Left ventricle myocardium superior (tissue), 1 donor: ENCODE measurements at regions not wholly inside any gene's neighbourhood (a gene's known extent, or its start where the extent isn't known, plus 50 kb on each side); places are given as distances from the start of the nearest gene placed in this dataset.

Source experiments
- ATAC-seq: fragments of 200-7000 bp; cut with Tn5 transposase; one replicate; pipeline ENCODE4 v1.9.1; 2020; ENCODE audit warnings: mild to moderate bottlenecking, moderate library complexity
- DNase-seq: peaks from one replicate; pipeline ENCODE4 v3.0.0-alpha.2; 2020
- intact Hi-C: fragments of 100-400 bp; cut with micrococcal nuclease; formaldehyde crosslinking; loops from one replicate; pipeline ENCODE4 v1.11.0; 2022
- donor health status: DM: no; HTN: yes; CAD: no; lungs with severe emphysema.

DNA sequence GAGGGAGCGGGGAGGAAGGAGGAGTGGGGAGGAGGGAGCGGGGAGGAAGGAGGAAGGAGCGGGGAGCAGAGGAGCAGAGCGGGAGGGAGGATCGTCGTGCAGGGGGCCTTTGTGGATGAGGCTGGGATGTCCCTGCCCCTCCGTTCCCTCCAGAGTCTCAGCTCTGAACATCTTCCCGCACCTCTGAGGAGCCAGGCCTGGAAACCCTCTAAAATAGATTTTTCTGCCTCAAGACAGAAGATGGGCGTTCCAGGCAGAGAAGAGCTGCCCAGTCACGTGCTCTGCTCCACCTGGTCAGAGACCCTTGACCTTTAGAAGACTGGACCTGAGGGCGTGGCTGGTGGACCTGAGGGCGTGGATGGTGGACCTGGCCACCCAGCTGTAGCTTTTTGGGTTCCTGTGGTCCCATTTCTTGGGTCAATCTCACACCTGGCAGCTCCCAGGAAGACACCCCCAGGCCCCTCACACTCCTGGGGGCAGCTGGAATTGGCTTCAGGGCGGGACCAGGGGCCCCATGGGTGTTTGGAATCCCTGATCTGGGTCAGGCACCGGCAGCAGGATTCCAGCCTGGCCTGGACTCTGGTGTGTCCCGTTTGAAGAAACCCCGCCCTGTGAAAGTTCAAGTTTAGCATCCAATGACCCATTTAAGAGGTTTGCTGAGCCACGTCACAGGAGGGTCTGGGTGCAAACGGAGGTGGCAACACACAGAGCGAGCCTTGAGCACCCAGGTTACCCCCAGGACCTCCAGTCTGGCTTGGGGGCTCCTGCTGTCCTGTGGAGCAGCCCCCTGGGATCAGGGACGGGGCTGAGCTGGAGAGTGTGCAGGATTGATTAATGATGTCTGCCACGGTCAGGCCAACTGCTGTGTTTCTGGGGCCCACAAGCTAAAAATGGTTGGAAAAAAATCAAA is 96.9 kb upstream of the BHLHE23 start:
- no peak for DNase-seq
- ATAC-seq, result no peak

DNA sequence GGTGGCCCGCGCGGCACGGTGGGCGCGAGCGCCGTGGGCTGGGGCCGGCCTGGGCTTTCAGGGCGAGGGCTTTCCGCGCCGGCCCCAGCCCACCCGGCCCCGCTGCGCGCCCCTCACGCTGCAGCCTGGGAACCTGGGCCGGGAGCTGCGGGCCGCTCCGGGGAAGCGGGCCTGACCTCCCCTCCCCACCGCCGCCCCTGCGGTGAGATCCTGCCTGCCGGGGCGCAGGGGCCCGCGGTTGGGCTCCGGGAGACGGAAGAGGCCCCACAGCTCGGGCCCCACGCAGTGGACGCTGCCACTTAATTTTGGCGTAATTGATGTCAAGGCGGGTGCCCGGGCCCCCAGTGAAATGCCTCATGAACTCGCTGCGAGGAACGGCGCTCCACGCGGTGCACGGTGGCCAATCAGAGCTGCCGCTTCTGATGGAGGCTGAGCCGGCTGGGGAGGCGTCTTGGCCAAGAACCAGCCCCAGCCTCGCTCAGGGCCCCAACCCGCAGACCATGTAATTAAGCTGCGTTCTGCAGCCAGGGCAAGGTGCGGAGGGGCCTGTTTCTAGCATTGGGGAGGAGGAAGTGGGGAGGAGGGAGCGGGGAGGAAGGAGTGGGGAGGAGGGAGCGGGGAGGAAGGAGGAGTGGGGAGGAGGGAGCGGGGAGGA is 96.1 kb upstream of the BHLHE23 start:
- intact Hi-C loops, result no loop called here
- ATAC-seq, result peak; percentile 40
- peak; percentile 61 for DNase-seq

More for the DNA sequence above, 96.9 kb upstream of the BHLHE23 start:
- intact Hi-C loops, result no loop called here

- ATAC-seq (peak; percentile 83), DNase-seq (peak; percentile 60)
- intact Hi-C loops, result no loop called here
Observed at GRCh38 chr20:63101781-63102720, 95.3 kb upstream of the BHLHE23 start.

GRCh38 chr20:63100926-63101699 is 94.3 kb upstream of the BHLHE23 start:
- ATAC-seq (no peak), DNase-seq (peak; percentile 20)
- intact Hi-C loops, result no loop called here

DNA sequence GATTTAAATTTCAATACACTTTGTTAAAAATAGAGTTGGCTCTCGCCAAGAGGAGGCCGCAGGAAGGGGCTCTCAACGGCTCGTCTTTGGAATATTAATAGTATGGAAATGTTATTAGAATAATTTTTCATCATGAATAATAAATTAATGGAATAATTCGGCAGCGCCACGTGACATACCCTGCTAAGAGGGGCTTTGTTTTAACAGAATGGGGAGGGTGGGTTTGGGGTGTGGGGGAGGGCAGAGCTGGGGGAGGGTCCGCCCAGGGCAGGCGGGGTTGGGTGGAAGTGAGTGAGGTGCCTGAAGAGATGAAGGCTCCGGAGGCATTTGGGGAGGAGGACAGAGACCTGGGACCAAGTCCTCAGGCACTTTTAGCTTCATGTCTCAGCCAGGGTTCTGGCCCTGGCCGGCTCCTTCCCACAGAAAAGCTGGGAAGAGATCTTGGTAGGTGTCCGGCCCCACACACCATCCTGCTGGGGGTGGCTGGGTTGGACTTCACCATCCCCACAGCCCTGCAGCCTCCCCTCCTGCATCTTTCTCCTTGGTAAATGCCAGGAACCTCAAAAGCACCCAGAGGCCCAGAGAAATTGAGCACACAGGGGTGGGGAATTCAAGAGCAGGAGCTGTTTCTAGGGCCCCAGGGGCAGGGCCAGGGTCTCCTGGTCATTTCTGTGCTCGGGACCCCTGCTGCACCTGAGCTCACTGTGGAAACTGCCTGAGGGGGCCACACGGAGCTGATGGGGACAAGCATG is 93.6 kb upstream of the BHLHE23 start:
- ATAC-seq (no peak), DNase-seq (no peak)
- intact Hi-C loops, result no loop called here

- DNase-seq, result no peak
- intact Hi-C loops, result no loop called here
- no peak for ATAC-seq
Observed at GRCh38 chr20:63099456-63100173, 92.9 kb upstream of the BHLHE23 start.

- no peak for ATAC-seq
- no peak for DNase-seq
- intact Hi-C loops, result no loop called here
Observed at GRCh38 chr20:63098195-63098810, 91.5 kb upstream of the BHLHE23 start.

GRCh38 chr20:63097336-63097831 is 90.6 kb upstream of the BHLHE23 start:
- no peak for ATAC-seq
- intact Hi-C loops, result no loop called here
- no peak for DNase-seq

DNA sequence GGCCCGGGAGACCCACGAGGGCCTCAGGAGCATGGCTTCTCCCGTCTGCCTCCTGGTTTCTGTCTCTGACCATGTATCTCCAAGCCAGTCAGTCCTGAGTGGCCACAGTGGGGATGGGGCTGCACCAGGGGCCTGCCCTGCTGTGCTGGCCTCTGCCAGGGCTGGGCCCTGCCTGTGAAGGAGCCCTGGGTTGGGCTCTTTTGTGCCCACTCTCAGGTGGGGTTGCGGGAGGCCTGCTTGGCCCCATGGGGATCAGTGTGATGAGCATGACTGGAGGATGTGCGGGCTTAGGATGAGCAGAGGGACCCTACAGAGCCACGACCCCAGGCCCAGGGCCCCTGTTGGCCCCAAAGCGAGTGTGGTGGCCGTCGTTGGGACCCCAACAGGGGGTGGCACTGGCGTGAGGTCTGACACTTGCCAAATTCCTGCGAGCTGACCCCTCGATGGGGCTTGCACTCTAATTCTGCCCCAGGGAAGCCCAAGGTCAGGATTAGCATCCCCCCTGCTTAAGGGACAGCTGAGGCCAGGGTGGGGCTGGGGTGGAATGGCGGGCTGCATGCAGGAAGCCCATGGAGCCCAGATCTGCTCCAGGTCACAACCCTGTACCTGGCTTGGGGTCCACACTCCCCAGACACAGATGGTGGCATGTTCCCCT is 90.0 kb upstream of the BHLHE23 start:
- DNase-seq (no peak), ATAC-seq (no peak)
- intact Hi-C loops, result no loop called here

- DNase-seq, result no peak
- intact Hi-C loops, result no loop called here
Observed at GRCh38 chr20:63095718-63096654, 89.2 kb upstream of the BHLHE23 start.

DNA sequence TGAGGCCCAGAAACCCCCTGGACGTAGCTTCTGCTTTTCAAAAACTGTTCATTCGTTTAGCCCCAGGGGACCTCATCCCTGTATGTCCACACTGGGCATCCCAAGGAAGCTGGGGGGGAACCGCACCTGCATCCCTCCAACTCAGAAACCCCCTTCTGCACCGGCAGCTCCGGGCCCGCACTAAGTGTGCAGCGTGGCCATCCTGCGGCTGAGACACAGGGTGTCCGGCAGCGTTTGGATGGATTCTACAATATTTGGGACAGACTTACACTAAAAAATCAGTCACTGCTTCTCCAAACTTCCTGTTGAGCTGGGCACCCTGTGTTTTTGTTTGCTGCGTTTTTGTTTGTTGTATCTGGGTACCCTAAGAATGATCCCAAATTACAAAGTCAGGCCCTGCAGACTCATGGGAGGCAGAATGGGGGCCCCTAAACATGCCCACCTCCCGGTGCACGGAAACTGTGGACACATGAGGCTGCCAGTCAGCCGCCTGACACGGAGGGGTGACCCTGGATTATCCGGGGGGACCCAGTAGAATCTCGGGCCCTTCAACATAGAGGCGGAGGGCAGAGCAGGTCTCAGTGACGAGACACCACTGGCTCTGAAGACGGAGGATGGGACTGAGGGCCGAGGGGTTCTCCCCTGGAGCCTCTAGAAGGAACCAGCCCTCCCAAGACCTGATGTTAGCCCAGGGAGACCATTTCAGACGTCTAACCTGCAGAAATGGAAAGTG is 88.2 kb upstream of the BHLHE23 start:
- DNase-seq (no peak), ATAC-seq (no peak)
- intact Hi-C loops, result no loop called here

More at GRCh38 chr20:63095718-63096654, 89.2 kb upstream of the BHLHE23 start:
- no peak for ATAC-seq

DNA sequence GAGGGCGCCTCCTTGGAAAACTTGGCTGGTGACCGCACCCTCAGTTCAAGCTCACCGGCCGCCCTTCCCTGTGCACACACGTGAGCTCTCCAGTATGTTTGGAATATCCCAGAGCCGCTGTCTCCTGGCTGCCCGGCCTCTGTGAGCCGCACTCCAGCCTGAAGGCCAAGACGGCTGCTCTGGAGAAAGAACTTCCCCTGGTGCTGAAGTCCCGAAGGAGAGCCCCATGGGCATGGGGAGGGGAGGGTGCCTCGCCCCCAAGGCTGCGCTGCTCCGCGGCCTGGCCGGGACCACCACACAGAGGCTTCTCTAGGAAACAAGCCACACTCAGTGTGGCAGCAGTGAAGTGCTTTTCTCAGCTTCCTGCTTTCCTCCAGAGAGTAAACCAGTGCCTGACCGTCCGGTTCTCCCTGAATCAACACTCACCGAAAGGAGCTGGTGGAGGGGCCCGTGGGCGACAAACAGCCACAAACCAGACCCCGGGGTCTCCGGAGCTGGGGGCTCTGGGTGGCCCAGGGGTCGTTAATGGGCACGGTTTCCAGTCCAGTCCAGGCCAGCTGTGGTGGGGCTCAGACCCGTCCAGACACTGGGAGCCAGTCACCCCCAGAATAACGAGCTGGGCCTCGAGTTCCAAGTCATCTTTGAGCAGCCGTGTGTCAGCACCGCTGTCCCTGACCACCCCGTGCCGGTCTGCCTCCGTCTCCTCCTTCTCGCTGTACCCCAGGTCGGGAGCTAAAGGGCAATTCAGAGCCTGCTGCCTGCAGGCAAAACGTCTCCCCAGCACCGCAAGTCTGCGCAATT is 87.4 kb upstream of the BHLHE23 start:
- DNase-seq (no peak), ATAC-seq (no peak)
- intact Hi-C loops, result no loop called here

DNA sequence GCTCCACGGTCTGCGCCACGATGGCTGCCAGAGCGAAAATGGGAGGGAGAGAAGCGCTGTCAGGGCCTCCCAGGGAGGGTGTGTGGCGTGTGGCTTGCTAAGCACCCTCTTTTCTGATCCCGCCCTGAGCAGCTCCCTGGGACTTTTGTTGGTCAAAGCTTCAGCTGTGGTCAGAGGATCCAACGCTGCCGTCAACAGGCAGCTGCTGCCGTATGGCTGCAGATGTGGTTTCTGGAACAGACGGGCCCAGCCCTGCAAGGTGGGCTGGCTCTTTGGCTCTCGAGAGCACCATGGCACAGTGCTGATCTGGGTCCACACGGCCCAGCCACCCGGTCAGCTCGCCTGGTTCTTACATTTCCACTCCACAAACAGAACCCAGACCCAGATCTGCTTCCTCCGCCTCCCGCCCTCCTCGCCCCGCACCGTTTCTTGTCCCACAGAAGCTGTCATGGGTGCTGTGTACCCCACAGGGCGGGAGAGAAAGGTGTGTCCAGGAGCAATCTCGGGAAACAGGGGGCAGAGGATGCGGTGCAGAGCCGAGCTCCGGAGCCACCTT is 86.0 kb upstream of the BHLHE23 start:
- ATAC-seq (no peak), DNase-seq (no peak)
- intact Hi-C loops, result no loop called here
